Spleen (tissue), 11 donors: ENCODE measurements at regions not wholly inside any gene's neighbourhood (a gene's known extent, or its start where the extent isn't known, plus 50 kb on each side); places are given as distances from the start of the nearest gene placed in this dataset.

Source experiments
- DNase-seq: peaks from one replicate; pipeline ENCODE4 v3.0.0-alpha.2; 2020
- H3K27ac ChIP-seq, 8 donors: fragments of 200-600 bp; sonication (generic) in 7 of 8; 1 replicate in 4 of 8; 2 replicates in 4 of 8; pipeline versions ENCODE4 v1.5.0 to v1.8.0; 2016 to 2021; ENCODE audit warnings: inconsistent platforms in 4 of 8, mild to moderate bottlenecking in 4 of 8, moderate library complexity in 1 of 8
- H3K27me3 ChIP-seq, 7 donors: fragments of 200-600 bp; sonication (generic) in 6 of 7; replicated peaks in 1 of 7; 1 replicate in 4 of 7; 2 replicates in 3 of 7; pipeline versions ENCODE4 v1.5.0 to v1.8.0; 2016 to 2021; ENCODE audit warnings: inconsistent platforms in 3 of 7, mild to moderate bottlenecking in 1 of 7
- H3K36me3 ChIP-seq, 6 donors: fragments of 200-600 bp; sonication (generic) in 5 of 6; 1 replicate in 4 of 6; 2 replicates in 2 of 6; pipeline versions ENCODE4 v1.5.0 to v1.8.0; 2016 to 2021; ENCODE audit warnings: inconsistent platforms in 2 of 6
- H3K4me1 ChIP-seq, 6 donors: fragments of 200-600 bp; sonication (generic) in 5 of 6; 1 replicate in 3 of 6; 2 replicates in 3 of 6; pipeline versions ENCODE4 v1.5.0 to v1.8.0; 2016 to 2021; ENCODE audit warnings: inconsistent platforms in 3 of 6
- H3K4me3 ChIP-seq, 8 donors: fragments of 200-600 bp; sonication (generic) in 7 of 8; 1 replicate in 4 of 8; 2 replicates in 4 of 8; pipeline versions ENCODE4 v1.5.0 to v1.8.0; 2016 to 2021; ENCODE audit warnings: inconsistent platforms in 4 of 8, mild to moderate bottlenecking in 4 of 8, moderate library complexity in 2 of 8
- H3K9me3 ChIP-seq, 8 donors: fragments of 200-600 bp; sonication (generic) in 7 of 8; 1 replicate in 4 of 8; 2 replicates in 4 of 8; pipeline versions ENCODE4 v1.5.0 to v1.8.0; 2016 to 2021; ENCODE audit warnings: inconsistent platforms in 4 of 8
- POLR2A ChIP-seq, 3 donors: fragments of 450-650 bp; IDR thresholded peaks; one replicate each; pipeline ENCODE4 v1.5.1; 2017; ENCODE audit warnings: antibody characterized with exemption in 3 of 3, mild to moderate bottlenecking in 1 of 3
- POLR2AphosphoS5 ChIP-seq, 3 donors: sonication (generic); formaldehyde crosslinking; IDR thresholded peaks; one replicate each; pipeline ENCODE4 v1.5.1; 2017; ENCODE audit warnings: antibody characterized with exemption in 3 of 3
- WGBS, 5 donors: extraction: QIAGEN DNeasy Blood & Tissue Kit in 3 of 5; methylation state at CpG; one replicate each; pipeline versions ENCODE4 v1.1.5 to v1.1.7; 2013 to 2018; 5-methylcytosine and 5-hydroxymethylcytosine counted together
- intact Hi-C: fragments of 100-400 bp; cut with DNase I; formaldehyde crosslinking; loops from one replicate; pipeline ENCODE4 v1.15.0; 2023; ENCODE audit warnings: low total_unique reads
- TF ChIP-seq, protein P1 (sequence below), 11 experiments: fragments of 200-600 bp in 7 of 11; fragments of 450-650 bp in 4 of 11; sonication (generic) in 4 of 11; IDR thresholded peaks in 8 of 11; conservative IDR thresholded peaks in 3 of 11; 1 replicate in 7 of 11; 2 replicates in 4 of 11; pipeline versions ENCODE4 v1.4.0 to v1.8.0; 2016 to 2021; ENCODE audit warnings: antibody characterized with exemption in 11 of 11, inconsistent platforms in 4 of 11, mild to moderate bottlenecking in 1 of 11
- donor health status: healthy with polysubstance abuse.
- donor health status: DM: no; HTN: no; CAD: no; lungs with moderate emphysema.
- donor health status: DM: no; HTN: no; CAD: no.
- donor health status: Bipolar disorder and iron deficiency.
- donor health status: healthy.
- donor health status: DM: no; HTN: no; CAD: no.
- donor health status: DM: yes; HTN: yes; CAD: no.

DNA sequence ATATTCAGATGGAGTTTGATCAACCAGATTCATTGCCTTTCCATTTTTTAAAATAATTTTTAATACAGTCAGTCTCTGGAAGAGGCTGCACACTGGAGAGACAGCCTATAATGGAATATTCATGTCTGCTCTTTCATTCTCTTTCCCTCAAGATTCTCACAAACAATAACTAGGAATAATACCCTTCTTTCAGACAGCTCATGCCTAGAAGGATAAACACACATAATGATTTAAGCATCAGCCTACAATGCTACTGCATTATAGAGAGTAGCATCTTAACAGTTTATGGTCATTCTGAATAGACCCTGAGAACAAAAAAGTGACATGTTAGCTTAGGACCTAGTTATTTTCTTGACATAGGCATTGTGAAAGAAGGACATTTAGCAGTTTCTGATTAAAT, 1692.3 kb downstream of the GRIK2 start:
- no peak for TF ChIP-seq POLR2AphosphoS5 (IDR thresholded peaks at IDR 0.05)
- TF ChIP-seq, protein P1, sequence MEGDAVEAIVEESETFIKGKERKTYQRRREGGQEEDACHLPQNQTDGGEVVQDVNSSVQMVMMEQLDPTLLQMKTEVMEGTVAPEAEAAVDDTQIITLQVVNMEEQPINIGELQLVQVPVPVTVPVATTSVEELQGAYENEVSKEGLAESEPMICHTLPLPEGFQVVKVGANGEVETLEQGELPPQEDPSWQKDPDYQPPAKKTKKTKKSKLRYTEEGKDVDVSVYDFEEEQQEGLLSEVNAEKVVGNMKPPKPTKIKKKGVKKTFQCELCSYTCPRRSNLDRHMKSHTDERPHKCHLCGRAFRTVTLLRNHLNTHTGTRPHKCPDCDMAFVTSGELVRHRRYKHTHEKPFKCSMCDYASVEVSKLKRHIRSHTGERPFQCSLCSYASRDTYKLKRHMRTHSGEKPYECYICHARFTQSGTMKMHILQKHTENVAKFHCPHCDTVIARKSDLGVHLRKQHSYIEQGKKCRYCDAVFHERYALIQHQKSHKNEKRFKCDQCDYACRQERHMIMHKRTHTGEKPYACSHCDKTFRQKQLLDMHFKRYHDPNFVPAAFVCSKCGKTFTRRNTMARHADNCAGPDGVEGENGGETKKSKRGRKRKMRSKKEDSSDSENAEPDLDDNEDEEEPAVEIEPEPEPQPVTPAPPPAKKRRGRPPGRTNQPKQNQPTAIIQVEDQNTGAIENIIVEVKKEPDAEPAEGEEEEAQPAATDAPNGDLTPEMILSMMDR (IDR thresholded peaks at IDR 0.05 in 8 of 11, conservative IDR thresholded peaks at IDR 0.05 in 3 of 11), result no peak
- no peak for TF ChIP-seq POLR2A (IDR thresholded peaks at IDR 0.05)
- H3K27me3 ChIP-seq, result no peaks in the 10 kb centered on the region
- H3K4me3 ChIP-seq, result no peak overlapping the region
- H3K27ac ChIP-seq, result no peak overlapping the region
- intact Hi-C loops, result no loop called here
- H3K36me3 ChIP-seq, result no peaks in the 10 kb centered on the region
- H3K9me3 ChIP-seq, result peaks cover 0 to 8% (median 1%) of the 10 kb centered on the region in 8 donors
- H3K4me1 ChIP-seq, result no peaks in the 10 kb centered on the region
- DNase-seq, result no peak

- Histone ChIP-seq H3K4me1 (no peaks in the 10 kb centered on the region), H3K4me3 (no peak overlapping the region), H3K27ac (no peak overlapping the region), H3K27me3 (no peaks in the 10 kb centered on the region), H3K36me3 (no peaks in the 10 kb centered on the region), H3K9me3 (peaks cover 0 to 12% (median 0%) of the 10 kb centered on the region in 8 donors)
- TF ChIP-seq, protein P1 (IDR thresholded peaks at IDR 0.05 in 8 of 11, conservative IDR thresholded peaks at IDR 0.05 in 3 of 11), result no peak
- TF ChIP-seq POLR2AphosphoS5 (IDR thresholded peaks at IDR 0.05), result no peak
- TF ChIP-seq POLR2A (IDR thresholded peaks at IDR 0.05), result no peak
- no peak for DNase-seq
- 65 to 80% (median 71%) methylated on average over 6 of the region's 6 CpGs for WGBS, 5 donors
- intact Hi-C loops, result no loop called here
Measured at GRCh38 chr6:103081876-103082630, 1688.5 kb downstream of the GRIK2 start.

DNA sequence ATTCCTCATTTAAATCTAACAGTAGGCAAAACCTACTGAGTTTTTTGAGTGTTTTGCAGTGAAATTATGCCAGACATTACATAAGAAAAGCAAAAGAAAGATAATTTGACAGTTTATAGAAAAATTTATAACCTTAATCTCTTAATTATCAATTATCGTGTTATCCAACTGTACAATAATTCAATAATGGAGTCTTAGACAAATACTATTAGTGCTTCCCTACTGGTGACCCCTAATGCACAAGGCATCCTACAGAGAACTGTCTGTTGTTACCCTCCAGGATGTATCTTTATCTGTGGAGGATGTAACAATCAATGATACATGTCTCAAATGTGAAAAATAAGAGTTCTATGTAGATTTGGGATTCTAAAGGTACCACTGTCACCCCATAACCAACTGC, 1687.6 kb downstream of the GRIK2 start:
- H3K27ac ChIP-seq, result no peak overlapping the region
- no peaks in the 10 kb centered on the region for H3K4me1 ChIP-seq
- intact Hi-C loops, result no loop called here
- no peak for DNase-seq
- H3K4me3 ChIP-seq, result no peak overlapping the region
- 82 to 96% (median 94%) methylated on average over 1 of the region's 1 CpG for WGBS, 5 donors
- no peaks in the 10 kb centered on the region for H3K36me3 ChIP-seq
- H3K27me3 ChIP-seq, result no peaks in the 10 kb centered on the region
- TF ChIP-seq POLR2A (IDR thresholded peaks at IDR 0.05) (no peak), POLR2AphosphoS5 (IDR thresholded peaks at IDR 0.05) (no peak)
- TF ChIP-seq, protein P1 (IDR thresholded peaks at IDR 0.05 in 8 of 11, conservative IDR thresholded peaks at IDR 0.05 in 3 of 11), result no peak
- H3K9me3 ChIP-seq, result peaks cover 0 to 12% (median 0%) of the 10 kb centered on the region in 8 donors

DNA sequence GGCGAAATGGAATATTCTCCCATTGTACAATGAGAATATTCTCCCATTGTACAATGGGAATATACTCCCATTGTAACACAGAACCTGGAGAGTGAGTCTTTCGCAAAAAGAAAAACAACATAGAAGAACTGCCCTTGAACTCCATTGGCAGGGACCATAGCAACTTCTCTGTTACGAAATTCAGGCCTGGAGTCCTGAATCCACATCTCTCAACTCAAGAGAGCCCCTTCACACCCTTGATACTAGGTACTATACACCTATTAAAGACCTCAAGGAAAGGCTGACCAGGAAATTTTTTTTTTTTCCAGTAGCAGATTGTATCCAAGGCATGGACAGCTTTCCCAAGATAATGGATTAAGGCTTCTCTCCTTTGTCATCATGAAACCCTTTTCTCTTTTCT, 1687.0 kb downstream of the GRIK2 start:
- TF ChIP-seq POLR2A (IDR thresholded peaks at IDR 0.05) (no peak), POLR2AphosphoS5 (IDR thresholded peaks at IDR 0.05) (no peak)
- TF ChIP-seq, protein P1 (IDR thresholded peaks at IDR 0.05 in 8 of 11, conservative IDR thresholded peaks at IDR 0.05 in 3 of 11), result no peak
- H3K36me3 ChIP-seq, result no peaks in the 10 kb centered on the region
- intact Hi-C loops, result no loop called here
- 73 to 87% (median 74%) methylated on average over 3 of the region's 3 CpGs for WGBS, 5 donors
- no peak overlapping the region for H3K4me3 ChIP-seq
- H3K27me3 ChIP-seq, result no peaks in the 10 kb centered on the region
- no peak for DNase-seq
- H3K27ac ChIP-seq, result no peak overlapping the region
- peaks cover 0 to 12% (median 0%) of the 10 kb centered on the region in 8 donors for H3K9me3 ChIP-seq
- H3K4me1 ChIP-seq, result no peaks in the 10 kb centered on the region
